ENCODE measurements at regions not wholly inside any gene's neighbourhood (a gene's known extent, or its start where the extent isn't known, plus 50 kb on each side); places are given as distances from the start of the nearest gene placed in this dataset.

- no peaks in the 10 kb centered on the region for H3K36me3 ChIP-seq (ENCODE audit: control insufficient read depth, insufficient read depth, low read length)
- no peak for DNase-seq (ENCODE audit: extremely low read depth, insufficient read length)
- TF ChIP-seq CTCF (IDR thresholded peaks at IDR 0.05; ENCODE audit: insufficient read depth, low read length, poor library complexity, severe bottlenecking): no peak
- H3K27me3 ChIP-seq (replicated peaks; ENCODE audit: control insufficient read depth, insufficient read depth, low read length): no peaks in the 10 kb centered on the region
- no peak overlapping the region for H3K4me3 ChIP-seq (replicated peaks; ENCODE audit: low read depth, low read length)
These were observed 139.4 kb upstream of the CNTN1 start for GRCh38 chr12:40552868-40553267.

- DNase-seq (ENCODE audit: extremely low read depth, insufficient read length): no peak
- Histone ChIP-seq H3K4me3 (replicated peaks; ENCODE audit: low read depth, low read length) (no peak overlapping the region), H3K27me3 (replicated peaks; ENCODE audit: control insufficient read depth, insufficient read depth, low read length) (no peaks in the 10 kb centered on the region), H3K36me3 (ENCODE audit: control insufficient read depth, insufficient read depth, low read length) (no peaks in the 10 kb centered on the region)
- TF ChIP-seq CTCF (IDR thresholded peaks at IDR 0.05; ENCODE audit: insufficient read depth, low read length, poor library complexity, severe bottlenecking): no peak
These were observed 134.3 kb upstream of the CNTN1 start for GRCh38 chr12:40557980-40558379.

- H3K27me3 ChIP-seq (replicated peaks; ENCODE audit: control insufficient read depth, insufficient read depth, low read length): no peaks in the 10 kb centered on the region
- peak; percentile 37 for DNase-seq (ENCODE audit: extremely low read depth, insufficient read length)
- no peaks in the 10 kb centered on the region for H3K36me3 ChIP-seq (ENCODE audit: control insufficient read depth, insufficient read depth, low read length)
- H3K4me3 ChIP-seq (replicated peaks; ENCODE audit: low read depth, low read length): no peak overlapping the region
- no peak for TF ChIP-seq CTCF (IDR thresholded peaks at IDR 0.05; ENCODE audit: insufficient read depth, low read length, poor library complexity, severe bottlenecking)
These were observed 132.4 kb upstream of the CNTN1 start for GRCh38 chr12:40559865-40560264.

- peak; percentile 38 for DNase-seq (ENCODE audit: extremely low read depth, insufficient read length)
- TF ChIP-seq CTCF (IDR thresholded peaks at IDR 0.05; ENCODE audit: insufficient read depth, low read length, poor library complexity, severe bottlenecking): no peak
- H3K36me3 ChIP-seq (ENCODE audit: control insufficient read depth, insufficient read depth, low read length): no peaks in the 10 kb centered on the region
- no peaks in the 10 kb centered on the region for H3K27me3 ChIP-seq (replicated peaks; ENCODE audit: control insufficient read depth, insufficient read depth, low read length)
- H3K4me3 ChIP-seq (replicated peaks; ENCODE audit: low read depth, low read length): no peak overlapping the region; the same call in 1 of the 2 replicates
These were observed 131.4 kb upstream of the CNTN1 start for GRCh38 chr12:40560848-40561247.

- DNase-seq (ENCODE audit: extremely low read depth, insufficient read length): no peak
- H3K4me3 ChIP-seq (replicated peaks; ENCODE audit: low read depth, low read length): peak overlapping the region; percentile 39
- TF ChIP-seq CTCF (IDR thresholded peaks at IDR 0.05; ENCODE audit: insufficient read depth, low read length, poor library complexity, severe bottlenecking): no peak
- no peaks in the 10 kb centered on the region for H3K27me3 ChIP-seq (replicated peaks; ENCODE audit: control insufficient read depth, insufficient read depth, low read length)
- H3K36me3 ChIP-seq (ENCODE audit: control insufficient read depth, insufficient read depth, low read length): no peaks in the 10 kb centered on the region
These were observed 130.8 kb upstream of the CNTN1 start for GRCh38 chr12:40561395-40561966.

Measured in GM06990 (cell line).